GM10248 (cell line): ENCODE measurements at regions not wholly inside any gene's neighbourhood (a gene's known extent, or its start where the extent isn't known, plus 50 kb on each side); places are given as distances from the start of the nearest gene placed in this dataset.
"Not testable (repeated sequence)": the region's sequence is repeated elsewhere in the genome, so short reads cannot be mapped to it uniquely, and the experiment has no call there.

Experiments
- CTCF ChIA-PET: fragments of 300-600 bp; sonication (Branson Sonifier 250); formaldehyde crosslinking; extraction: SDS; loops from one replicate; lab custom pipeline; 2021; ENCODE audit warnings: antibody characterized with exemption; lab: Yijun Ruan, JAX
- POLR2A ChIA-PET: fragments of 350-650 bp; sonication (Branson Sonifier 250); formaldehyde crosslinking; extraction: SDS; loops from one replicate; lab custom pipeline; 2020; ENCODE audit warnings: antibody characterized with exemption; lab: Yijun Ruan, JAX
- DNase-seq: peaks from one replicate; pipeline ENCODE4 v3.0.0; 2012; ENCODE audit errors: extremely low spot score
- TF ChIP-seq, protein P1 (sequence below): IDR thresholded peaks from 2 replicates; pipeline ENCODE4 v1.5.1; 2012; ENCODE audit warnings: mild to moderate bottlenecking, low read depth; ENCODE audit errors: extremely low read depth, missing control alignments, control extremely low read depth

DNA sequence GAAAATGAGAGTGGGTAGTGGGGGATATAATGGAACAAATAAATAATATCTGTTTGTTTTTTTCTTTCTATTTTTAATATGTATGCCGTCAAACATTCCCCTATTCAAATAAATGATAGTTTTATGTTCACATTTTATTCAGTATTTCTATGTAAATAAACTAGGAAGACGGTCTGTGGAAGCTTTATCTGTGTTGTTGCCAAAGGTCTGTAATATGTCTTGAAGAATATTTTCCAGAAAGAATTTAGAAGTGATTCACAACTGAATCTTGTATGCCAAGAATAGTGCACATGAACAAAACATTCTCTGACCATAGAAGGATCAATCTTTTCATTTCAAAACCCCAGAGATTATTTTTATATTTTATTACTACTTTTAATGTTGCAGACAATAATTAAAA lies 683.1 kb upstream of the DEFB115 start:
- DNase-seq, CTCF ChIA-PET, POLR2A ChIA-PET: not testable (repeated sequence)

DNA sequence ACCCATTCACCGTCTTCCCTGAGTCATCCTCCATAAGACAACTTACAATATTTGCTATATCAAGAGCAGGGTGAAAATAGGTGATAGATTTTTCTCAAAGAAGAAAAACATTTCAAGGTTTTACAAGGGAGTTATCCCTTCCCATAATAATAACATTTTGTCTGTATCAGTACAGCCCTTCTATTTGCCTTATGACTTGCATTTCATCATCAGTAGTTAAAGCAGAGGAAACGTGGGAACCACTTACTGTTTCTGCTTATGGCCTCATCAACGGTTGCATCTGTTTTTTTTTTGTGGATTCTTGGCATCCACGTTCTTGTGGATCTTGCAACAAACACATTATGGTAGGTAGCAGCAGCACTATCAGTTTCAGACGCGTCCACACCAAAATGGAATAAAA lies 678.4 kb upstream of the DEFB115 start:
- POLR2A ChIA-PET, DNase-seq, CTCF ChIA-PET: not testable (repeated sequence)

DNA sequence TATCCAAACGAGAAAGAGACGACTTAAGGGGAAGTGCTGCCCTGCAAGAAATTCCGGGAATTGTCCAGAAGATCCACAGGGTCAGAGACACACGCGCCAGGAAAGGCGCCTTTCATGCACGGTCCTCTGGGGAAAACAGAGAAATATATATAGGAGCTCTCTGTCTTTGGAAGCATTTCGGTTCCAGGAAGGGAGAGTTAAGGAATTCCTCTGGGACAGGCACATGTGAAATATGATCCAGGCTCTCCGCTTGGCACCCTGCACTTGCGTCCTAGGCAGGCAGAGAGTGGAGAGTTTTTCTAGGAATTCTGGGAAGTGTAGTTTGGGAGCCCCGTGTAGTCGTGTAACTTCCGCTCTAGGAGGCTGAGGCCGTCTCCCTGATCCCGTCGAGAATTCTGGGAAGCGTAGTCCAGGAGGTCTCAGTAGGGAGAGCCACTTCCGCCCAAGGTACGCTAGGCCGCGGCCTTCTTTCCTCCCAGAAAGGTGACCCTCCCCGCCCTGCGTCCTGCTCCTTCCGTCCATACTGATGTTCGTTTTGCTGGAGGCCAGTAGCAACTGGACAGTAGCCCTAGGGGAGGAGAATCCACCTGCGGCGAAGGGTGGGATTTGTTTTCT lies 677.5 kb upstream of the DEFB115 start:
- DNase-seq, POLR2A ChIA-PET, CTCF ChIA-PET: not testable (repeated sequence)

DNA sequence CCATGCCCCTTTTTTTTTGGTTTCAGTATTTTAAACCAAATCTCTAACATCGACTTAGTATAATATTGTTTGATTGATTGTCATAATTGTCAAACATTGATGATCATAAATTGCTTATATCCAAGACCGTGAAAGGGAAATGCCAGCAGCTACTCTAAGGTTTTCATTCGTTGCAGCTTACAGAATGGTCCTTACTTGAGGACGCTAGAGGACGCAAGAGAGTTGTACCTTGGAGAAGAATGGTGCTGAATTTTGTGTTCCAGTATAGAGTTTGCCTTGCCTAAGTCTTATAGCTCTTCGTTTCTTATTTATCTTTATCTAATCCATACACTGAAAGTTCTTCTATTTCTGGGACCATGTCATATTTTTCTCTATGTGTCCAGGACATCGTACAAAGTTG lies 675.6 kb upstream of the DEFB115 start:
- DNase-seq, POLR2A ChIA-PET, CTCF ChIA-PET: not testable (repeated sequence)

DNA sequence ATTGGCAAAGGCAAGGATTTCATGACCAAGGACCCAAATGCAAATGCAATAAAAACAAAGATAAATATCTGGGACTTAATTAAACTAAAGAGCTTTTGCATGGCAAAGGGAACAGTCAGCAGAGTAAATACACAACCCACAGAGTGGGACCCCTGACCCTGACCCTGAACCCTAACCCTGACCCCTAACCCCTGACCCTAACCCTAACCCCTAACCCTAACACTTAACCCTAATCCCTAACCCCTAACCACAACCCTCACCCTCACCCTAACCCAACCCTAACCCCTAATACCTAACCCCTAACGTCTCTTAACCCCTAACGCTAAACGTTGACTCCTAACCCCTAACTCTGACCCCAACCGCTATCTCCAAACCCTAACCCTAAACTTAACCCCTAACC lies 673.1 kb upstream of the DEFB115 start:
- CTCF ChIA-PET, POLR2A ChIA-PET, DNase-seq: not testable (repeated sequence)

DNA sequence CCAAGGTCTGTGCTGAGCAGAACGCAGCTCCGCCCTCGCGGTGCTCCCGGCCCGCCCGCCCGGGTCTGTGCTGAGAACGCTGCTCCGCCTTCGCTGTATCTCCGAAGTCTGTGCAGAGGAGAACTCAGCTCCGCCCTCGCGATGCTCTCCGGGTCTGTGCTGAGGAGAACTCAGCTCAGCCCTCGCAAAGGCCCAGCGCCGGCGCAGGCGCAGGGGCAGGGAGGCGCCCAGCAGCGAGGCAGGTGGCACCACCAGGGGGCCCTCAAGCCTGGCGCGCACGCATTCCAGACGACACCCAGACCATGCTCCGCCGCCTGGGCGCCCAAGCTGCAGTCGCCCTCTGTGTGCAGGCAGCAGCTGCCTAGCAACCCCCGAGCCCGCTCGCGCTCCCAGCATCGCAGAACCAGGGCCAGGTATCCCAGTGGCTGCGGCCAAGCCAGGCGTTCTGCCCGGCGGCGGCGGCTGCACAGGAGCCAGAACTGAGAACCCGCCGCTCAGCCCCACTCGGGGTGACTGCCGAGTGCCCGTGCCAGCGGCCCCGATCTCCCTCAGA lies 672.1 kb upstream of the DEFB115 start:
- DNase-seq, CTCF ChIA-PET: not testable (repeated sequence)

DNA sequence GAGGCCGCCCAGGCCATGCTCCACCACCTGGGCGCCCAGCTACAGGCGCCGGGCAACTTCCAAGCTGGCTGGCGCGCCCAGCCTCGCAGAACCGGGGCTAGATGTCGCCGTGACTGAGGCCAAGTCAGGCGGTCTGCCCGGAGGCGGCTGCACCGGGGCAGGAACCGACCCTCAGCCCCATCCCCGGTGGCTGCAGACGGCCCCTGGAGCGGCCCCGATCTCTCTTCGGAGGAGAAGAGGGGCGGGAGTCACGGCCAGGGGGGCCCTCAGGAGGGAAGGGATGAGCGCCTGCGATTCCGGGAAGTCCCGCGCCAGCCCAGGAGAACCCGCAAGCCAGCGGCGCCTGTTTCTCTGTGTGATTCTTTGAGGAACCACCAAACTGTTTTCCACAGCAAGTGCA lies 671.3 kb upstream of the DEFB115 start:
- DNase-seq, CTCF ChIA-PET, POLR2A ChIA-PET: not testable (repeated sequence)

More for the DNA sequence above, 672.1 kb upstream of the DEFB115 start:
- POLR2A ChIA-PET = not testable (repeated sequence)

DNA sequence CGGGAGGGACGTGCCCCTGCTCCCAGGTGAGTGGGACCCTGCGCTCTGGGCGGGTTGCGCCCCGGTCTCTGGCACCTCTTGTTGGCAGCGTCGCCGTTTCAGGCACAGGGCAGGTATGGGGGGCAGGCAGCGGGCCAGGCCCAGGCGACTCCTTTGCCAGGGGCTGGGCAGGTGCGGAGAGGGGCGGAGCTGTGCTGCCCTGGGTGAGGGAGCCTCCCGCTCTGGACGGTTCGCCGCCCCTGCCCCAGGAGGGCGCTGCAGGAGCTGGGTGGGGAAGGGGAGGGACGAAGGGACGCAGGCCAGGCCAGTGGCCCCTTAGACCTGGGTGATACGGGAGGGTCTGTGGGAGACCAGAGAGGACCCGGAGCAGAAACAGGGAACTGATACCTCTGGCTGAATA lies 663.9 kb upstream of the DEFB115 start:
- TF ChIP-seq, protein P1, sequence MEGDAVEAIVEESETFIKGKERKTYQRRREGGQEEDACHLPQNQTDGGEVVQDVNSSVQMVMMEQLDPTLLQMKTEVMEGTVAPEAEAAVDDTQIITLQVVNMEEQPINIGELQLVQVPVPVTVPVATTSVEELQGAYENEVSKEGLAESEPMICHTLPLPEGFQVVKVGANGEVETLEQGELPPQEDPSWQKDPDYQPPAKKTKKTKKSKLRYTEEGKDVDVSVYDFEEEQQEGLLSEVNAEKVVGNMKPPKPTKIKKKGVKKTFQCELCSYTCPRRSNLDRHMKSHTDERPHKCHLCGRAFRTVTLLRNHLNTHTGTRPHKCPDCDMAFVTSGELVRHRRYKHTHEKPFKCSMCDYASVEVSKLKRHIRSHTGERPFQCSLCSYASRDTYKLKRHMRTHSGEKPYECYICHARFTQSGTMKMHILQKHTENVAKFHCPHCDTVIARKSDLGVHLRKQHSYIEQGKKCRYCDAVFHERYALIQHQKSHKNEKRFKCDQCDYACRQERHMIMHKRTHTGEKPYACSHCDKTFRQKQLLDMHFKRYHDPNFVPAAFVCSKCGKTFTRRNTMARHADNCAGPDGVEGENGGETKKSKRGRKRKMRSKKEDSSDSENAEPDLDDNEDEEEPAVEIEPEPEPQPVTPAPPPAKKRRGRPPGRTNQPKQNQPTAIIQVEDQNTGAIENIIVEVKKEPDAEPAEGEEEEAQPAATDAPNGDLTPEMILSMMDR = no peak
- ChIA-PET POLR2A (no interaction called here), CTCF (no interaction called here)
- no peak for DNase-seq

DNA sequence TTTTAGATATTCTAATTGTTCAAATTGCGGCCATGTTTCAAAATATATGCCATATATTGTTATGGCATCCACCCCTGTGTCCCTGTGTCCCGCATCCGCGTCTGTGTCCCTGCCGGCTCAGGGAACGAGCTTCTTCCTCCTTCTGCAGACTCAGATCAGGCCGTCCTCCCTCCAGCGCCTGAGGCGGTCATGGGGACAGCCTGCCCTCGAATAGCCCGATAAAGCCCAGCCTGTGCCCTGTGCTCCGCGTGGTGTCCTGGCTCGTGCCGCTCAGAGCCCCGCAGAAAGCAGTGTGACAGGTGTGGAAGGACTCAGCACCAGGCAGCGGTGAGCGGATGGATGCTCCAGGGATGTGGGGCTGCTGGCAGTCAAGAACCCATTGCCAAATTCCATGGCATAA lies 663.4 kb upstream of the DEFB115 start:
- CTCF ChIA-PET = no interaction called here
- POLR2A ChIA-PET = no interaction called here
- DNase-seq = no peak
- TF ChIP-seq, protein P1 = no peak

DNA sequence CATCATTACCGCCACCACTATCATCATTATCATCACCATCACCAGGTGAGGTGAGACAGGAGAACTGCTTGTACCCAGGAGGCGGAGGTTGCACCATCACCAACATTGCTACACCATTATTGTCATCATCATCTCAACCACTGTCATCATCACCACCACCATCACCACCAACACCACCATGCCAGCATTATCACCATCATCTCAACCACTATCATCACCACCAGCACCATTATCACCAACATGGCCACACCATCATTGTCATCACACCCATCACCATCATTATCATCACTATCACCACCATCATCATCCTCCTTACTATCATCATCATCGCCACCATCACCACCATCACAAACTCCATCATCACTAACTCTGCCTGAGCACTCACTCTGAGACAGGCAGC lies 661.8 kb upstream of the DEFB115 start:
- CTCF ChIA-PET = no interaction called here
- no peak for DNase-seq
- POLR2A ChIA-PET = no interaction called here

DNA sequence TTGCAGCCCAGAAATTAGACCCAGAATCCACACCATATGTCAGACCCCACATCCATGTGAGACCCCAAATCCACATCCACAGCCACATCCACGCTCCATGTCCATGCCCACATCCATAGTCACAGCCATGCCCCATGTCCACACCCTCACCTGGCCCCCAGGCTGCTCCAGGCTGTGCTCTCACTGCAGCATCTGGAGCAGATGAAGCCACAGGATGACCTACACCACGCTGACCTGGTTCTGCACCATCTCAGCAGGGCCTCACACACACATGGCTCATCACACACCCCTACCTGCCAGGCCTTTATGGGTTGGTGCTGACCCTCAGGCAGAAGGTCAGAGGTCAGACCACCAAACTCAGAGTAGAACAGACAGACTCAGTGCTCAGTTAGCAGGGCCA lies 660.0 kb upstream of the DEFB115 start:
- DNase-seq, POLR2A ChIA-PET, CTCF ChIA-PET: not testable (repeated sequence)

More for the DNA sequence above, 661.8 kb upstream of the DEFB115 start:
- TF ChIP-seq, protein P1 = no peak
